ENCODE measurements at regions not wholly inside any gene's neighbourhood (a gene's known extent, or its start where the extent isn't known, plus 50 kb on each side); places are given as distances from the start of the nearest gene placed in this dataset.
"Not testable (repeated sequence)": the region's sequence is repeated elsewhere in the genome, so short reads cannot be mapped to it uniquely, and the experiment has no call there.

DNA sequence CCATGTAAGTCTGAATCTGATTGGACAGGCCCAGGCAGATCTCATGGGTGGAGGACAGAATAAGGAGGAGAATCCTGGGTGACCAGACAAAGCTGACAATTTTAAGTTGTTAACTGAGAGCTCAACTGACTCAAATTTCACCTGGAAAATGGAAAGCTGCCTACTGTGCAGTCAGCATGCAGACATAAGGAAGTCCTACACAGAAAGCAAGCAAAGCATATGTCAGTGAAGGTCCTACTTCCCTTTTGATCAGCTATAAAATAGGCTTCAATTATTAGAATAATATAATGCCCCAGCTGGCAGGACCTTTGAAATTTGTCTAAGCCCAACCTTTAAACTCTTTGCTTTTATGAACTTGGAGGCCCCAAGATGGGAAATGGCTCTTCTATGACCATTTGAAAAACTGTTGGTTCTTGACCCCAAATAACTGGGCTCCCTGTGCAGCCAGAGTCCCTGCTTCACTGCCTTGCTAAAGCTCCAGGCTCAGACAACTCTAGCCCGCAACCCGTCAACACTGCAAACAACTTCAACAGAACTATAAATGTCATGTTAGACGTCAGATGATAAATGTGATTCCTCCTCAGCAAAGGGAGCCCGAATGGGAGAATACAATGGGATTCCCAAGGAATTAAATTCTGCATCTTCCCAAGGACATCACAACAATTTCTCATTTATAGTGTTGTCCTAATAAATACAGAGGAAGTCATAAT is 118.9 kb upstream of the ADRA1B start:
- DNase-seq = no peak

DNA sequence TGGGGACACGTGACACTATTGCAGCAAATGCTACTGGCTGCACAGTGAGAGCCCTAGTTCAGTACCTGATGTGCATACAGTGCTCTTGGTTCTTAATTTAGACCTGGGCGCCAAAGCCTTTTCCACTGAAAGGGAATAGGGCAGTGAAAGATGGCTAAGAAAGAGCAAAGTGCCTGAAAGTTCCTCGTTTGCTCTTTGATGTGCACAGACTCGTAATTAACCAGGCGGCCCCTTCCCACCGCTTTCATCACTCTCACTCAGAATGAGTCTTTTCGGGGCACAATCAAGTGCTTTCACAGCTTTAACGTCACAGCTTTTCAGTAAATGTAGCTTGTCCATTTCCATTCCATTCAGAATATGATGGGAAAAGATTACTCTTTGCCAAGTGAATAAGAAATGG is 116.6 kb upstream of the ADRA1B start:
- DNase-seq = no peak

DNA sequence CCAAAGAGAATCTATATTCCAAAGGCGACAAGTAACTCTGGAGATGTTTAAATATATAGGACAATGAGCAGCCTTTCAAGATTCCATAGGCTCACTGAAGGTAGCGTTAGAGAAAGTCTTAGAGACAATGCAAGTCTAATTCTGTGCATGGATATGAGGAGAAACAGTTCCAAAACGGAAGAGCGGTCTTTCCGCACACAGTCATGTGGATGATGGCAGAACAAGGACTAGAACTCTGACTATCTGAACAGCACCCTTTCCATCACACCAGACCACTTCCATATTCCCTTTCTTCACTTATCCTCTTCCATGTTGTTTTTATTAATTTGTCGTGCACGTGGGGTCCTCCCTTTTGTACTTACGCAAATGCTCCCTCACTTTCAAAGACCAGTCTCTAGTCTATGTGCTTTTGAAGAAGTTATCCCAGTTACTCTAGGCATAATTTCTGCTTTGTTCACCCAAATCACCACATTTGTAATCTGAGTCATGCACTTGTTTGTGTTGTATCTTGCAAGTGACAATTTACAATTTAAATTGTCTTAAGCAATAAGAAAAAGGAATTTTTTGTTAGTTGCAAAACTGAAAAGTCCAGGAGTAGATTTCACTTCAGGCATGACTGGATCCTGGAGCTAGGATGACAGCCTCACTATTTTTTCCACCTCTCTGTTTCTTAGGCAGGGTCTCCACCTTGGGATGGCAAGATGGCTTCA is 116.0 kb upstream of the ADRA1B start:
- DNase-seq = no peak

DNA sequence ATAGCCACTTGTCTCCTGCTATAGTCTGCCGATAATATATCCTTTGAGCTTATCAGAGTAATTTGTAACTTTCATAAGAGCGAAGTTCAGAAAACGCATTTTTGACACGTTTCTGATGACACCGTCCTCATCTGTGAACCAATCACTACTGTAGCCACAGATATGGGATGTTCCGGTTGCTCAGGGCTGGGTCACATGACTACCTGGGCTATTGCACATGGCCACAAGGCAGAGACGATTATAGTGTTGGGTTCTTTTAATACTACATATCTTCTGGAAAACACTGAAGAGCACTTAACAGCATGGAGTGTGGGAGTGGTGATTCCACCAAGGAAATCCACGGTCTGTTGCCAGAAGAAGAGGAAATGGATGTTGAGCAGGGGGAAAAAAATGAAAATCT is 115.0 kb upstream of the ADRA1B start:
- no peak for DNase-seq

DNA sequence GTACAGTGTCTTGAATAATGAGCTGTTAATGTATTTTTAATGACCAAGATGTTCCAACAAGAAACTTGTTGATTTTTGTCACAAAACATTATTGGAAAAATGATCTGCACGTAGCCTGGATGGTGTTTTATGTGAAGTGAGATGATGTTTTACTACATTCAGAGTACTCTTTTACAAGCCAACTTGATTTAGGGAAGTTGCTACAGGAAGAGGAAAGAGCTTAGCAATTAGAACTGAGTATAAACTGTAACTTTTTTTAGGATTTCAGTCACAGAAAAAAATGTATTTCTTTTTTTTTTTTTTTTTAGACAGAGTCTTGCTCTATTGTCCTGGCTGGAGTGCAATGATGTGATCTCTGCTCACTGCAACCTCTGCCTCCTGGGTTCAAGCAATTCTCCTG is 113.6 kb upstream of the ADRA1B start:
- DNase-seq = no peak

DNA sequence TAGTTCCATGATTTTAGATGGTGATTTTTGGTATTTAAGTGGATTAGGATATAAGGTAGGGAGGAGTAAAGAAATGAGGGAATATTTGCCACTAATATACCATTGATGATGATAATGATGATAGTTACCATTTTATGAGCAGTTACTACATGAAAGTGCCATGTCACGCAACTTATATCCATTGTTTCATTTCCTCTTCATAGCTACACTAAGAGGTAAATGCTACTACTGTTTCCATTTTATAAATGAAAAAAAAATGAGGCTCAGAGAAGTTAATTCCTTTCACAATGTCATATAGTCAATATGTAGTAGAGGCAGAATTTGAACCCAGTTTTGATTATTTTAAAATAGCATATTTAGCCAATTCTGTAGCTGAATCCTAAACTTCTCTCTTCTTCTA is 112.2 kb upstream of the ADRA1B start:
- DNase-seq = no peak

DNA sequence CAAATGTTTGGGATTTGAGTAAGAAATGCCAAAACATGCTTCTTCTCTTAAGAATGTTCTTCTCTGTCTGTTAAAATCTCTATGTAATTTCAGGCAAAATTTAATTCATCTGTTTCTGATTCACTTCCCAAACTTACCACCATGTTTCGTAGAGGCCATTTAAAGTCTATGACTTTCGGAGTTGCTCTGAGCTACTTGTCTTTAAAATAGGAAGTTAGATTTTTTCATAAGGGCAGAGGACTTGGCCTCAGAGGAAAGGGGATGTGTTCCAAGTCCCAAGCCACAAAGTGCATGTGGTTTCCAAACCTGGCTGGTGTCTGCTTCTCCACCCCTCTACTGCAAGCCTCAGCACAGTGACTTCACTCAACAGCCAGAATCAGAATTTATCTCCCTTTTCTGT is 111.3 kb upstream of the ADRA1B start:
- DNase-seq = no peak

DNA sequence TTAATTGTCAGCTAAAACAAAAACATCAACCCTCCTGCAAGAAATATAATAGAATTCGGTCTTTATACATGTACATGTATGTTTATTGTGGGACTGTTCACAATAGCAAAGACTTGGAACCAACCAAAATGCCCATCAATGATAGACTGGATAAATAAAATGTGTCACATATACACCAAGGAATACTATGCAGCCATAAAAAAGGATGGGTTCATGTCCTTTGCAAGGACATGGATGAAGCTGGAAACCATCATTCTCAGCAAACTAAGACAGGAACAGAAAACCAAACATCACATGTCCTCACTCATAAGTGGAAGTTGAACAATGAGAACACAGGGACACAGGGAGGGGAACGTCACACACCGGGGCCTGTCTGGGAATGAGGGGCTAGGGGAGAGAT is 109.1 kb upstream of the ADRA1B start:
- not testable (repeated sequence) for DNase-seq

DNA sequence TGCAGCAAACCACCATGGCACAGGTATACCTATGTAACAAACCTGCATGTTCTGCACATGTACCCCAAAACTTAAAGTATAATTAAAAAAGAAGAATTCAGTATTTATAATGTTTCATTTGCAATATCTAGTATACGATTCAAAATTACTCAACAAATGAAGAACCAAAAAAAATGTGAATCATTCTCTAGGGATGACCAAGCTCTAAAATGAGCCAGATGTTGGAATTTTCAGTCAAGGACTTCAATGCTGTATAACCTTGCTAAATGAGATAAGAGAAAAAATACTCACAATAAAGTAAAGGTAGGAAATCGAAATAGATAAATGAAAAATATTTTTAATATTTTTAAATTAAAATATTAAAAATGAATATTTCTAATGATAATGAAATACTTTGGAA is 108.7 kb upstream of the ADRA1B start:
- DNase-seq = no peak

DNA sequence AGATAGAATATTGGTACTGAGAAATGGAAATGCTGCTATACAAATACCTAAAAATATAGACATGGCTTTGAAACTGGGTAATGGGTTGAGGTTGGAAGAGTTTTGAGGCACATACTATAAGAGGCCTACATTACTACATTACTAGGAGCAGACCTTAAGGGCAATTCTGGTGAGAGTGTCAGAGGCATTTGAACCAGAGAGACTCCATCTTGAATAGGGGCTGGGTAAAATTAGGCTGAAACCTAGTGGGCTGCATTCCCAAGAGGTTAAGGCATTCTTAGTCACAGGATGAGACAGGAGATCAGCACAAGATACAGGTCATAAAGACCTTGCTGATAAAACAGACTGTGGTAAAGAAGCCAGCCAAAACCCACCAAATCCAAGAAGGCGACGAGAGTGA is 104.6 kb upstream of the ADRA1B start:
- no peak for DNase-seq

DNA sequence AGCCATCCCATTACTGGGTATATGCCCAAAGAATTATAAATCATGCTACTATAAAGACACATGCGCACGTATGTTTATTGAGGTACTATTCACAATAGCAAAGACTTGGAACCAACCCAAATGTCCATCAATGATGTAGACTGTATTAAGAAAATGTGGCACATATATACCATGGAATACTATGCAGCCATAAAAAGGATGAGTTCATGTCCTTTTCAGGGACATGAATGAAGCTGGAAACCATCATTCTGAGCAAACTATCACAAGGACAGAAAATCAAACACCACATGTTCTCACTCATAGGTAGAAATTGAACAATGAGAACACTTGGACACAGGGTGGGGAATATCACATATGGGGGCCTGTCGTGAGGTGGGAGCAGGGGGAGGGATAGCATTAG is 103.5 kb upstream of the ADRA1B start:
- not testable (repeated sequence) for DNase-seq

DNA sequence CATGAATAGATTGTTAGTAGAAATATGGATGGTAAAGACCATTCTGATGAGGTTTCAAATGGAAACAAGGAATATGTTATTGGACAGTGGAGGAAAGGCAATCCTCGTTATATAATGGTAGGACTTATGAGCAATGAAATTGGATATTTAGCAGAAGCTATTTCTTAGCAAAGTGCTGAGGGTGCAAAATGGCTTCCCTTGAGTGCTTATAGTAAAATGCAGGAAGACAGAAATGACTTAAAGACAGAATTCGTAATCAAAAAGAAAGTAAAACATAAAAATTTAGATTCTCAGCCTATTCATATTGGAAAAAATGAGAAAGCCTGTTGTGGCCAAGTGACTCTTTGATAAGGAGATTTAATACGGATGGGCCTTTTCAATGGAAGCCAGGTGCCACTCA is 102.1 kb upstream of the ADRA1B start:
- DNase-seq = no peak

DNA sequence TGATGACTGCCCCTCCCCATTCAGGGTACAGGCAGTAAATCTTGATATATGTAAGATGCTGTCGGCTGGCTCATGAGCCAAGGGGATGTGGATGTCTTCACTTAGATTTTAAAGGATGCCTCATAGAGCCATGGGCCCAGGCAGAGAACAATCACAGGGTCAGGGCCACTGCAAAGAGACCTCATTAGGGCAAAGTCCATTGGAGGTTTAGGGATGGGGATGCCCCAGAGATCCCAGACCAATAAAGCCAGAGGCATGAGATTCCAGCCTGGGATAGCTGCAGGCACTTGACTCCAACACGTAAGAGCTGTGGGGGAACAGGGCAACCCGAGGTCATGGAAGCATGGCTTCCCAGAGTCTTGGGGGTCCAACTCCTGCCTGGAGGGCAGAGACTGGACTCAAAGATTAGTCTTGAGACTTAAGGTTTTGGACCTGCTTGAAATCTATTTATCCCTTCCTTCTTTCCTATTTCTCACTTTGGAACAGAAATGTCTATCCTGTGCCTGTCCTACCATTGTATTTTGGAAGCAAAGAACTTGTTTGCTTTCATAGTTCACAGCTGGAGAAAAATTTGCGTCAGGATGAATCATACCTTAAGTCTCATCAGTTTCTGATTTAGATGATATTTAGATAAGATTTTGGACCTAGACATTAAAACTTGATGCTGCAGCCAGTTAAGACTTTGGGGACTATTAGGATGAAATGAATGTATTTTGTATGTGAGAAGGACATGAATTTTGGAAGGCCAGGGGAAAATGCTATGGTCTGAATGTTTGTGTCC is 101.3 kb upstream of the ADRA1B start:
- DNase-seq = peak; percentile 58

DNA sequence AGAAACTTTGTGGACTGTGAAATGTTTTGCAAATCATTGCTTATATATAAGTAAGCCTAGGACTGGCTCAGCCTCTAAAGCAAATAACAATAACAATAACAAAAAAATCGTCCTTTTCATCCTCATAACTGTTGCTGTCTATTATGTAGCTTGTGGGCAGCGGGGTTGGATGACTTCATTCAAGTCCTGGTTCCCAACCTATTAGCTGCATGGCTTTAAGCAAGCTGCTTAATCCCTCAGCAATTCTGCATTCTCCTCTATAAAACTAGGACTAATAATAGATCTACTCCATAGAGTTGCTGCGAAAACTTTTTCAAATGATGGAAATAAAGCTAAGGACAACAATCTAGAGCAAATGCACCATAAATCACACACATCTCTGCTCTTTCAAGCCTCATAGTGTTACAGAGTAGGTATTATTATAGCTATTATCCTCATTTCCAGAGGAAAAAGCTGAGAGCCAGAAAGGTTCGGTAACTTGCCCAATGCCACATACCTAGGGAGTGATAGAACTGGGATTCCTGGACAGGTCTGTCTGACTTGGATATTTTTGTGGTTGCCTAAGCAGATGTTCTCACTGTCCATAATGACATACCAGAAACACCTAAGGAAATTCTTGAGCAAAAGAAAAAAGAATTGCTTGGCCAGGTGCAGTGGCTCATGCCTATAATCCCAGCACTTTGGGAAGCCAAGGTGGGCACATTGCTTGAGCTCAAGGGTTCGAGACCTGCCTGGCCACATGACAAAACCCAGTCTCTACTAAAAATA is 98.8 kb upstream of the ADRA1B start:
- DNase-seq = no peak

DNA sequence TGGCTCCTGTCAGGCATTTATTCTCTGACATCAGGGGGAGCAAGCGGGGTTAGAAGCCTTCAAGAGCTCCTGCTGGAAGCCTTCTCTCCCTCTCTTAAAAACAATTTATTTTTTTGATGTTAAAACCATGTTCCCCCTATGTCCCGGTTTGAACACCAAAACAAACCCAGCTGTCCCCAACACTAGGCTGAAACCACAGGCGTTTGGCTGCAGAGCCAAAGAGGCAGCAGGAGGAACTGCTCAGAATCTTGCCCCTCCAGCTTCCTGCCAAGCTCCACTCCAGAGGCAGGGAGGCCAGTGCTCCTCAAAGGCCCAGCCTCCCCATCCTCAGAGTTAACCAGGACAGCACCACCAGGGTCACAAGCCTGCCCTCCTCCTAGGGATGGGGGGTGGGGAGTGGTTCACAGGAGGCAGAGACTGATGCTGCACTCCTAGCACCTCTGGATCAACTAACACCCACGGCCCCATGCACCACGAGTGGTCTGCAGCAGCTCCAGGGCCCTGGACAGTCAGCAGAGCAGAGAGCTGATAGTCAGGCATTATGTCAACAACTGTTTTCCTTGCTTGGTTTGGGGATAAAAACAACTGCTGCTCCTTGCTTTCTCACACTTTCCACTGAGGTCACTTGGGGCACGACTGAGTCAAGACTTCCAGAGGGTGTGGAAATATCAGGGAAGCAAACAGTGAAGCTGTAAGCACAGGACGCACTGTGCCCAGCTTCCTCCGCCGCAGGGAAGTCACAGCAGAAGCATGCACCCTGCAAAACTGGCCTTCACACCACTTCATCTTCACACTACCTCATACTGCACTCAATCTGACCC is 96.5 kb upstream of the ADRA1B start:
- DNase-seq = no peak

DNA sequence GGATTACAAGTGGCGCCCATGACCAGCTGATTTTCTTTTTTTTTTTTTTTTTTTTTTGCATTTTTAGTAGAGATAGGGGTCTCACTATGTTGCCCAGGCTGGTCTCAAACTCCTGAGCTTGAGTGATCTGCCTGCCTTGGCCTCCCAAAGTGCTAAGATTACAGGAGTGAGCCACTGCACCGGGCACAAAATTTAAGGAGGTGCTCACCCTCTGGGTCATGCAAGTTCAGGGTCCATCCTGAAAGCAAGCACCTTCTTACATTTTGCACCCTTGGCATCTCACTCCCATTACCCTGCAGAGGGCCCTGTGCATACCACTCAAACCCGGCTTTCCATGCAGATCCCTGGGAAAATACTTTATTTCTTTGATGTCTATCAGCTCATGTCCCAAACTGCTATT is 95.6 kb upstream of the ADRA1B start:
- DNase-seq = no peak

DNA sequence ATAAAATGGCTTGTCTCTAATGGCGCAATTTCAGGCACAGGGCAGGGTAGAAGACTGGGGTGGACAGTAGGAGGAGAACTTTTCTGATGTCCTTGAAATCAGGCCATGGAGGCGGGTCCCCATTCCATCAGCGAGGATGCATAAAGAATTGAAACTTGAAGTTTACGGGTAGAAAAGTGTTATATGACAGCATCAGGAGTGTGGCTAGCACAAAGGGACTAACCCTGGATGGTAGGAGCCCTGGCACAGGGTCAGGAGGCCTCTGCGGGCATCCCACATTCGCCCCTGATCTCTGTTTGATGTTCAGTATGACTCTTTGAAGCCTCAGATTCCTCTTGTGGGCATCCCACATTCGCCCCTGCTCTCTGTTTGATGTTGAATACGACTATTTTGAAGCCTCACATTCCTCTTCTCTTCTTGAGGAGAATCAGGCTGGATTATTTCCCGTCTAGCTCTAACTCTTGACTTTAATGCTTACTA is 94.8 kb upstream of the ADRA1B start:
- DNase-seq = no peak

DNA sequence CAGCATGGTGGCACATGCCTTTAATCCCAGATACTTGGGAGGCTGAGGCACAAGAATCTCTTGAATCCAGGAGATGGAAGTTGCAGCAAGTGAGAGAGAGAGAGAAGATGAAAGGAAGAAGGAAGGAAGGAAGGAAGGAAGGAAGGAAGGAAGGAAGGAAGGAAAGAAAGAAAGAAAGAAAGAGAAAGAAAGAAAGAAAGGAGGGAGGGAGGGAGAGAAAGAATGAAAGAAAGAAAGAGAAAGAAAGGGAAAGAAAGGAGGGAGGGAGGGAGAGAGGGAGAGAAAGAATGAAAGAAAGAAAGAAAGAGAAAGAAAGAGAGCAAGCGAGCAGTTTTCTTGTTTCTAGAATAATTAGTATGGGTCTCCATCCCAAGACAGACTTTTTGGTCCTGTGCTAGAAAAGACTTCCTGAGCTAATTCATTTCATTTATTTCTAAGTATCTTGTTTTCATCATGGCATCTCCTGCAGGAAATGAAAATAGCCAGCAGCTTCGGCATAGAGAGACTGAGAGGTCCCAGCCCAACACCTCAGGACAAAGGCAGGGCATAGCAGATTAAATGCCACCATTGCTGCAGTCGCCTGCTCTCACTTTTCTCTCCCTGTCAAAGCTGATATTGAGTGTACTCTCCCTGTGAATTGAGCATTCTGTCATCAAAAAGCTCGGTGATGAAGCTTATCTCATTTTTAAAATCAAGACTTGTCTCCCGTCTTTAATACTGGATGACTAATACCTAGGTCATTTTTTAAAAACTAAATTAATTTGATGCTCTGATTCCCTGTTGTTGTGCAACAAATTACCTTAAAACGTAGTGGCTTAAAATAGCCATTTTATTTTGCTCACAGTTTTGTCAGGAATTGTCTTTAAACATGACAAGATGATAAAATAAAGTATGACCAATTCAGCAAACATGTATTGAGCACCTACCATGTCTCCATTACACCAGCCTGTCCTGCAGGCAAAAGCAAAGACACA is 91.8 kb upstream of the ADRA1B start:
- peak; percentile 51 for DNase-seq

DNA sequence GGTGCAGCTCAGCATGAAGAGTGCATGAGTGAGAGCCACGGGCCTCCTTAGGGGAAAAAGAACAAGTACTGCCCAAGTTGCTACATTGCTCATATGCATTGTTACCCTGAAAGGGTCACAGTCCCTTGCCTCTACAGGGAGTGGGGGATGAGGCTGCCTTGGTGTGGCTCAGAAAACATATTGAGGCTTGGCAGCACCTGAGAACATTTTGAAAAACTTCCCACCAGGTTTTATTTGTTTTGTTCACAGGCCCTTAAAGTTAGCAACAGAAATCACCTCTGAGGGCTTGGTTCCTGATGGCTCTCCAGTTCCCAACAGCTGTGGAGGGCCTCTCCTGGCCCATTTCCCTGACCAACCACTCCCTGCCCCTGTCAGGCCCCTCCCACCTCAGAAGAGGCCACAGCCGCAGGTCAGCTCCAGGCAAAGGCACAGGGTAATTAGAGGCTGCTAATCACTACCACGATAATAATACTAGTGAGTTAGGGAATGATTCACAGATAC is 90.7 kb upstream of the ADRA1B start:
- no peak for DNase-seq

DNA sequence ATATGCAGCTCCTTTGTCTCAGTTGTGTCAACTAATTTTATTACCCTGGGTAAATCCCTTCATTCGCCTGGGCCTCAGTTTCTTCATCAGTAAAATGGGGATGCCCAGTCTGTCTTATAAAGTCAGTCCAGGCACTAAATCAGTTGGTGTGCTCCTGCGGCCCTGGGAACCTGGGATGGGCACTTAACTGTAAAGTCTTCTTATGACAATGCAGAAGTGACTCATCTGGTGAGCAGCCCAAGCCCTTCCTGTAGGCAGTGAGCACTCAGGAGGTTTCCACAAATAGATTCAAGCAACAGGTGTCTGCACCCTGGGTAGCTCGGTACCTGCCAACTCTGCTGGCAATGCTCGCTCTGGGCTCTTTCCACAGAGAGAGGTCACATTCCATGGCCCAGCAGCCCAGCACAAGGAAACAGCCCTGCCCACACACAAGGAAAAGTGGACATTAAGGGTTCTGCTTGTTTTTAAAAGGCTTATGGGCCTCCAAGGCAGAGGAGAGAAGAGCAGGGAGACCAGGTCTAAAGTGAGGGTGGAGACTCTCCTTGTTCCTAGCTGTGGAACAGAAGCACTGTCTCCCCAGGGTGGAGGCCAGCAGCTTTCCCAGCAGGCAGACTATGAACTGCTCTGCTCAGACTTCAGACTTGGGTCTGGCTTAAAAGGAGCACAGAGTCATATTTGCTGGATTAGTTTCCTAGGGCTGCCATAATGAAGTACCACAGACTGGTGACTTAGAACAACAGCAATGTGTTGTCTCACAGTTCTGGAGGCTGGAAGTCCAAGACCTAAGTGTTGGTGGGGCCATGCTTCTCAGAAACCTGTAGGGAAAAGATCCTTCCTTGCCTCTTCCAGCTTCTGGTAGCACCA is 89.7 kb upstream of the ADRA1B start:
- peak; percentile 69 for DNase-seq
